Activated T-cell treated with anti-CD3 and anti-CD28 coated beads, Interleukin-2, amount 50 U/mL, for 24 hours (primary cell): ENCODE measurements at regions not wholly inside any gene's neighbourhood (a gene's known extent, or its start where the extent isn't known, plus 50 kb on each side); places are given as distances from the start of the nearest gene placed in this dataset.

ENCODE experiments used
- DNase-seq: peaks from one replicate; pipeline ENCODE4 v3.0.0-alpha.2; 2020
- H3K27ac Mint-ChIP-seq: 2 replicates; pipeline ENCODE4 v1.8.0; 2020; ENCODE audit warnings: mild to moderate bottlenecking, mixed read lengths
- H3K27me3 Mint-ChIP-seq: 2 replicates; pipeline ENCODE4 v1.8.0; 2020; ENCODE audit warnings: mixed read lengths
- H3K36me3 Mint-ChIP-seq: 2 replicates; pipeline ENCODE4 v1.8.0; 2020; ENCODE audit warnings: low read depth, mixed read lengths
- H3K4me1 Mint-ChIP-seq: 2 replicates; pipeline ENCODE4 v1.8.0; 2020; ENCODE audit warnings: low read depth, mixed read lengths
- H3K4me3 Mint-ChIP-seq: 2 replicates; pipeline ENCODE4 v1.8.0; 2020; ENCODE audit warnings: mild to moderate bottlenecking, moderate library complexity, mixed read lengths
- H3K9me3 Mint-ChIP-seq: 2 replicates; pipeline ENCODE4 v1.8.0; 2020; ENCODE audit warnings: mixed read lengths

DNA sequence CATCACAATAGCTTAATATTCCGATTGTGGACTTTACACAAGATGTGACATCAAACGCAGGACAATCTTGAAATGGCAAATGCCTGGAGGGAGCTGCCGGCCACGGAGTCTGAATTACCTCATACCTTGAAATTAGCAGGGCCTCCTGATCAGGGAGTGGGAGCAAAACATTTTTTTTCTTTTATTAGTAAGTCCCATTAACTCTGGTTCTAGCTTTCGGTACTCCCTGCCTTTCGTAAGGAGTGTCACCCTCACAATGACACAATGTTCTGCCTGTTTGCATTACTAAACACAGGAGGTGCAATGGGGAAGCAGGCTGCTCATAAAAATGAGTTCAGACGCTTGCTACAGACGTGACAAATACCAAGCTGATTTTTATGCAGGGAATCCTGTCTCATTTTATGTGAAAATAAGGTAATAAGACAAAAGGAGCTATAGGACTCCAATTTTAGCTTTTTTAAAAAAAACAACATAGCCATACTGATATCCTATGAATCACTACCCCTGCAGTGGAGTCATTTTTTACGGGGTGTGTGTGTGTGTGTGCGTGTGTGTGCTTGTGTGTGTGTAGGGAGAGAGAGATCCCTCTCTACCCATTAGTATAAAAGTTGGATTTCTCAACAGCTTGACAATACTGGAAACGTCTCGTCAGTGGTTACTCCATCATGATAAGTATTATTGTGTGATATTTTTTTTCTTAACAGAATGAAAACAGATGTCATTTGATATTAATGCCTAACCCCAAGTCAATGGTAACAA lies 205.1 kb upstream of the RUNX1 start:
- no peaks in the 10 kb centered on the region for H3K27me3 Mint-ChIP-seq
- H3K4me1 Mint-ChIP-seq, result peaks cover 55% of the 10 kb centered on the region
- no peak for DNase-seq
- no peak overlapping the region for H3K27ac Mint-ChIP-seq
- peaks cover 6% of the 10 kb centered on the region for H3K36me3 Mint-ChIP-seq
- H3K4me3 Mint-ChIP-seq, result no peak overlapping the region
- peaks cover 18% of the 10 kb centered on the region for H3K9me3 Mint-ChIP-seq

DNA sequence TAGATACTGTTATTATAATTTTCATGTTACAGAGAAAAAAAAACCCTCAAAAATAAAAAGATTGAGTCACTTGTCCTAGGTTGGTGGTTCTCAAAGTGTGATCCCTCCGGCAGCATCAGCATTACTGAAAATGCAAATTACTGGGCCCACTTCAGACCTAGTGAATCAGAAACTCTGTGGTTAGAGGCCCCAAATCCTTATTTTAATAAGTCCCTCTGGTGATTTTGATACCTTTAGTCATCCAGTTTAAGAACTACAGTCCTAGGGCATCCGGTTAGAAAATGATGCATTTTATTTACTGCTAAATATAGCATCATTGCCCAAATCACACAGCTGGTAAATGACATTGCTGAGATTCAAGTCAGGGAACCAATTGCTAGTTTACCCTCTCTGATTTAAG lies 203.7 kb upstream of the RUNX1 start:
- no peak for DNase-seq
- Mint-ChIP-seq H3K27me3 (no peaks in the 10 kb centered on the region), H3K4me1 (peaks cover 55% of the 10 kb centered on the region), H3K9me3 (peaks cover 18% of the 10 kb centered on the region), H3K4me3 (no peak overlapping the region), H3K27ac (peak overlapping the region; percentile 20), H3K36me3 (peaks cover 6% of the 10 kb centered on the region)

DNA sequence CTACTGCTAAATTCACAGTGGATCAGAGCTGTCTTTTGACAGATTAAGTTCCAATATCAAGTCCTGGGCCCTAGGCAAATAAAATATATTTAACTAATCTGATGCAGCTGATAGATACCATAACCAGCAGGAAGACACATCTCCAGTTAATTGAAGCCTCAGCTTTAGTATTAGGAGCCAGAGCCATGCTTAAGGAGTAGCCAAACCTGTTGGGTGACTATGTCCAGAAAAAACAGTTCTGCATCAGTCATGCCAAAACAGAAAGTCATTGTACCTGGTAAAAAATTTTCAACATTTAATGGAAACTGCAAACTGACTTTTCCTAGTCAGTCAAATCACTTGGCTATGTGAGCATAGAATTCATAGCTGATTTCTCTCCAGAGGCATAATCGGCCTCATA lies 200.5 kb upstream of the RUNX1 start:
- H3K27ac Mint-ChIP-seq, result no peak overlapping the region
- DNase-seq, result no peak
- H3K36me3 Mint-ChIP-seq, result peaks cover 6% of the 10 kb centered on the region
- H3K9me3 Mint-ChIP-seq, result peaks cover 18% of the 10 kb centered on the region
- no peaks in the 10 kb centered on the region for H3K27me3 Mint-ChIP-seq
- no peak overlapping the region for H3K4me3 Mint-ChIP-seq
- peaks cover 31% of the 10 kb centered on the region for H3K4me1 Mint-ChIP-seq

DNA sequence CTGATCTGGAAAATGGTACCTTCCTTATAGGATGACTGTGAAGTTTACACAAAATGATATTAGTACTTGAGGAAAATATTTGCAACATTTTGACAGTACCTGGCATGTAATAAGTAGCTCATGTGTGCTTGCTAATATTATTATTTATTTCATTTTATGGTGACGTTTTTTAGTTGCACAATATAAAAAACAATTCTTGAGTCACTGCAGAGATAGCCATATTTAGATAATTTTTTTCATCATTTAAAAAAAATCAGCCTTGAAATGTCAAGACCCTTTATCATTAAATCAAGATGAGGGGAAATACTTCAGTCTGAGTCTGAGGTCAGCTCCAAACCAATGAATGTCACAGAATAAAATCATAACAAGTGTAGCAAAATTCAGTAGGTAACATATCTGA lies 196.8 kb upstream of the RUNX1 start:
- DNase-seq, result no peak
- no peak overlapping the region for H3K4me3 Mint-ChIP-seq
- H3K27me3 Mint-ChIP-seq, result no peaks in the 10 kb centered on the region
- H3K9me3 Mint-ChIP-seq, result peaks cover 10% of the 10 kb centered on the region
- H3K27ac Mint-ChIP-seq, result no peak overlapping the region
- no peaks in the 10 kb centered on the region for H3K4me1 Mint-ChIP-seq
- peaks cover 6% of the 10 kb centered on the region for H3K36me3 Mint-ChIP-seq

DNA sequence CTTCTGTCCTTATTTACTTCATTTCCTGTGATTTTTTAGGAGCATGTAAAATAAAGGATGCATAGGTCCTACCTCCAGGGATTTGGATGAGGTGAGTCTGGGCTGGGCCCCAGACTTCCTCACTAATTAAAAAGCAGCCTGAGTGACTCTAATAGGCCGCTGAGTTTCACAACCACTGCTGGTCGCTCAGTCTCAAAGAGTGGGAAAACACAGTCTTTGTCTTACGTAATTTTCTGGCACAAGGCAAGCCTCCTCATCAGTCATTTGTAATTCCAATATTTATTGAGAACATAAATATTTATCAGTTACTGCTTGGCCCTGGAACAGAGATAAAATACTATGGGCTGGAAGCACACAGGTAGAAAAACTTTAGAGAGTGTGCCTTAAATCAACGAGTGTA lies 195.4 kb upstream of the RUNX1 start:
- Mint-ChIP-seq H3K36me3 (no peaks in the 10 kb centered on the region), H3K9me3 (no peaks in the 10 kb centered on the region), H3K4me3 (no peak overlapping the region), H3K4me1 (no peaks in the 10 kb centered on the region), H3K27me3 (no peaks in the 10 kb centered on the region), H3K27ac (no peak overlapping the region)
- DNase-seq, result no peak

DNA sequence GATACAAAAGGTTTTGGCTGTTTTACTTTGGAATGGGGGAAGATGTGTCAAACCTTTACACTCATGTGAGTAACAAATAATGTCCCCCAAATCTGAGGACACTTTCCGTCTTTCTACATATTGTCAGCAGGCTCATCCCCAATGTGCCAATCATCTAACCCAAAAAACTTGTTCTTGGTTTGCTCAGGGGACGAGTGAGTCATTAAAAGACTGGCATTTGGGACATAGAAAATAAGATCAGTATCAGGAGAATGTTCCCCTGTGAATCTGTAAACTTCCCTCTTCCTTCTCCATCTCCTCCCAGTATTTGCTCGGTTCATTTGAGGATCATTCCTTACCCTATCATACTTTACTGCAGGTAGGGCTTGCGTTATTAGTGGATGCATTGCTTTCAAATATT lies 194.1 kb upstream of the RUNX1 start:
- Mint-ChIP-seq H3K4me3 (no peak overlapping the region), H3K27me3 (no peaks in the 10 kb centered on the region), H3K36me3 (no peaks in the 10 kb centered on the region), H3K4me1 (peaks cover 9% of the 10 kb centered on the region), H3K9me3 (peaks cover 4% of the 10 kb centered on the region), H3K27ac (no peak overlapping the region)
- DNase-seq, result no peak

DNA sequence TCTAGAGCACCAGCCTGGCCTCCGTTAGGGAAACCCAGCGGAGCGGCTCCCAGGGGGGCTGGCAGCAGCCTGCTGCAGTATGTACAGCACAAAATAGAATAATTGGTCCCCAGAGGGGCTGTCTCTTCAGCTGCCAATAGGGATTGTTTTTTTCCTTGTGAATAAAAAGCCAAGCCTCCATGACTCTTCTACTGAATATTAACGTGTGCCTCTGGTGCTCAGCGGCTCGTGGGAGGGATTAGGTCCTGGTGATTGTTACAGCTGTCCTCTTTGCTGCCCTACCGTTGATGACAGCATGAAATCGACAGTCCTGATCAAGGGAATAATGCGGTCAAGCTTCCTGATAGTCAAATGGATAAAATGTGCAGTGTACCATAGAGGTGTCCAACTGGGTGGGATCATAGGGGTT lies 190.7 kb upstream of the RUNX1 start:
- H3K4me3 Mint-ChIP-seq, result no peak overlapping the region
- DNase-seq, result no peak
- peaks cover 18% of the 10 kb centered on the region for H3K9me3 Mint-ChIP-seq
- peaks cover 4% of the 10 kb centered on the region for H3K36me3 Mint-ChIP-seq
- H3K4me1 Mint-ChIP-seq, result peaks cover 38% of the 10 kb centered on the region
- no peaks in the 10 kb centered on the region for H3K27me3 Mint-ChIP-seq
- H3K27ac Mint-ChIP-seq, result no peak overlapping the region

DNA sequence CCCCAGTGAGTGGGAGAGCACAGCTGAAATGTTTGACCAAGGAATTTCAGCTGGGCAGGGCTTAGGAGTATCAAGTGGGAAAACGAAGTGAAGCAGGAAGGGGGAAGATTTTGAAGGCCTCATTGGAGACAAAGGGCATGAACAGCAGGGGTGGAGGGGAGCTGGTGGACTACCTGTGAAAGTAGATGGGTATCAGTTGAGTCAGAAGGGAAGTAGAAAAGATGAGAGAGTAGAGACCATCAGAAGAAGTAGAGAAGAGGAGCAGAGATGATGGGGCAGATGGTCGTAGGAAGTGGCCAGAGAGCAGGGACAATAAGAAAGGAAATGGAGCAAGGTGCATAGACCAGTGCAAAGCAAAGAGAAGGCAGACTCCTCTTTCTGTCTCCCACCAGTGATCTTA lies 189.0 kb upstream of the RUNX1 start:
- H3K36me3 Mint-ChIP-seq, result peaks cover 4% of the 10 kb centered on the region
- H3K9me3 Mint-ChIP-seq, result peaks cover 18% of the 10 kb centered on the region
- no peaks in the 10 kb centered on the region for H3K27me3 Mint-ChIP-seq
- no peak overlapping the region for H3K4me3 Mint-ChIP-seq
- no peak overlapping the region for H3K27ac Mint-ChIP-seq
- peaks cover 47% of the 10 kb centered on the region for H3K4me1 Mint-ChIP-seq
- DNase-seq, result no peak

DNA sequence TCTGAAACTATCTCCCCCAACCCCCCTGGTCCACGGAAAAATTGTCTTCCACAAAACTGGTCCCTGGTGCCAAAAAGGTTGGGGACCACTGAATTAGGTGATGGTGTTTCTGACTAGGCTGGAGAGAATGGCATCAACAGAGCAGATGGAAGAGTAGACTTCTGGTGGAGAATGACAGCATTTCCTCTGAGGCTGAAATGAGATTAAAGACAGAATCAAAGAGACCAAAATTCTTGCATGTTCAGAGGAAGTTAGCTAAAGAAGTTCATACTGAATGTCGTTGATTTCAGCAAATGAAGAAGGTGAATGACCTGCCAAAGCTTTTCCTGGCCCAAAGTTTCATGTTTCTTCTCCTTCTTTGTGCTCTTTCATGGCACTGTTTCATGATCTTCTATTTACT lies 188.2 kb upstream of the RUNX1 start:
- H3K4me3 Mint-ChIP-seq, result no peak overlapping the region
- DNase-seq, result no peak

DNA sequence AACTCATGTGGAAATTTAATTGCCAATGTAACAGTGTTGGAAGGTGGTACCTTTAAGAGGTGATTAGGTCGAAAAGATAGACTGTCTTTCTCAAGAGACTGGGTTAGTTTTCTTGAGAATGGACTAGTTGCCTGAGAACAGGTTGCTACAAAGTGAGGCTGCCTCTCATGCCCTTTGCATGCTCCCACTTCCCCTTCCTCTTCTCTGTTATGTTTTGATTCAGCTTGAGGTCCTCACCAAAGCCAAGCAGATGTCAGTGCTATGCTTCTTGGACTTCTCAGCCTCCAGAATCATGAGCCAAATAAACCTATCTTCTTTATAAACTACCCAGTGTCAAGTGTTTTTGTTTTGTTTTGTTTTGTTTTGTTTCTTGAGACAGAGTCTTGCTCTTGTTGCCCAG lies 187.0 kb upstream of the RUNX1 start:
- Mint-ChIP-seq H3K9me3 (peaks cover 18% of the 10 kb centered on the region), H3K36me3 (peaks cover 4% of the 10 kb centered on the region), H3K4me1 (peaks cover 47% of the 10 kb centered on the region), H3K27me3 (no peaks in the 10 kb centered on the region), H3K27ac (no peak overlapping the region), H3K4me3 (no peak overlapping the region)
- no peak for DNase-seq

More for the DNA sequence above, 188.2 kb upstream of the RUNX1 start:
- Mint-ChIP-seq H3K4me1 (peaks cover 47% of the 10 kb centered on the region), H3K27me3 (no peaks in the 10 kb centered on the region), H3K9me3 (peaks cover 18% of the 10 kb centered on the region), H3K36me3 (peaks cover 4% of the 10 kb centered on the region), H3K27ac (no peak overlapping the region)

DNA sequence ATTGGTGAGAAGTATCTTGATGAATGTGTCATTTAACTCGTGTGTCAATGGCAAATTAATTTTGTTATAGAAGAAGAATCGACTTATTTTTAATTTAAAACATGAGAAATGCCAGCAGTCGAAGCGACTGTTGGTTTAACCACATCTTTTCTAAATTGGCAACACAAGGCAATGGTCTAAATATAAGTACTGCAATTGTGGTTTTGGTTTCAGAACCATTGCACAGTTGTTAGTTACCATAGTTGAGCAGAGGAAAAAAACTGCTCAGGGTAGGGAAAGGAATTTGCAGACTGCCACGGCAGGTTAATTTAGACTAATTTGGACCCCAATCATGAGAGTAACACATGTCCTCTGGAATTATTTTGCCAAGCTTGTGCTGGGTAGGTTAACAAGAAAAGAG lies 185.6 kb upstream of the RUNX1 start:
- Mint-ChIP-seq H3K4me1 (peaks cover 47% of the 10 kb centered on the region), H3K9me3 (peaks cover 18% of the 10 kb centered on the region), H3K27ac (no peak overlapping the region), H3K36me3 (peaks cover 4% of the 10 kb centered on the region), H3K4me3 (no peak overlapping the region), H3K27me3 (no peaks in the 10 kb centered on the region)
- no peak for DNase-seq

DNA sequence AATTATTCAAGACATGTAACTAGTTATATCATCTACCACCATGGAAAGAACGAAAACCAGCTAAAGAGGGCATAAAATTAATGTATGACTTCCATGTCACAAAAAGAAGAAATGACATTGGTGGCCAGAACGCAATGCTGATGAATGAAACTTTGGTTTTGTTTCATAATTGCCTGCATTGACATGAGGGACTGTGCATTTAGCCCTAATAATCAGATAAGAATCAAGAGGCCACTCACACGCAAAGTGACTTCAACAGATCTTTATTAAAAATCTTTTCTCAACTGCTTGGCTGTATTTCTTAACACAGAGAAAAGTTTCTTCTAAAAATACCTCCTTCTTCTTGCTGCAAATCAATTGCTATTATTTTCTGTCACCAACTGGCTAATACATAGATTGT lies 184.7 kb upstream of the RUNX1 start:
- peaks cover 42% of the 10 kb centered on the region for H3K4me1 Mint-ChIP-seq
- no peak overlapping the region for H3K4me3 Mint-ChIP-seq
- DNase-seq, result no peak
- H3K36me3 Mint-ChIP-seq, result peaks cover 4% of the 10 kb centered on the region
- H3K9me3 Mint-ChIP-seq, result peaks cover 18% of the 10 kb centered on the region
- H3K27ac Mint-ChIP-seq, result no peak overlapping the region
- no peaks in the 10 kb centered on the region for H3K27me3 Mint-ChIP-seq

DNA sequence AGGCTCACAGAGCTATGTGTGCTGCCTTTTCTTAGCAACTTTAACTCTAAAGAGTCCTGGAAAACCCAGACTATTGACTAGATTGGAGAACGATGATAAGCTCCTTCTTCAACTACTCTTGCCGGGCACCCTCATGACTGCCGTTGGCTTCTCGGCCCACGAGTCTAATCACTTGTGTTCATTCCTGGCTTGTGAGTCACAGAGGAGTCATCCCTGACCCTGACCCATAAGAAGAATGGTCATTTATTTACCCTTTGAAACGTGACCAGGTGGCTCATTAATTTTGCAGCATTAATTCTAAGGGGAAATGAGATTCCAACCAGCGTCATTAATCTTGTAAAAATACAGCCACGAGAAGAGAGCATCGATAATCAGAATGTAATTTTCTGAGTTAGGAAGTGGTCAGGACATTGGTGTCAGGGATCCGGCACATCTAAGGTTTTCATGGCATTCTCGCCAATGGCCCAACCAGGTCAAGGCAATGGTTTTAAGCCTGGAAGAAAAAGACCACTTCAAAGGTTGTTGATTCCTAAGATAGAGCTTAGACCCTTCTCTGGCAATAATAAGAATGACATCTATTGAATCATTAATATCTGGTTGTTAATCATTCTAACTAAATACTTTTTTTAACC lies 183.6 kb upstream of the RUNX1 start:
- no peak for DNase-seq
- H3K36me3 Mint-ChIP-seq, result peaks cover 4% of the 10 kb centered on the region
- H3K27me3 Mint-ChIP-seq, result no peaks in the 10 kb centered on the region
- peaks cover 37% of the 10 kb centered on the region for H3K4me1 Mint-ChIP-seq
- no peak overlapping the region for H3K4me3 Mint-ChIP-seq
- H3K9me3 Mint-ChIP-seq, result peaks cover 11% of the 10 kb centered on the region
- H3K27ac Mint-ChIP-seq, result no peak overlapping the region

DNA sequence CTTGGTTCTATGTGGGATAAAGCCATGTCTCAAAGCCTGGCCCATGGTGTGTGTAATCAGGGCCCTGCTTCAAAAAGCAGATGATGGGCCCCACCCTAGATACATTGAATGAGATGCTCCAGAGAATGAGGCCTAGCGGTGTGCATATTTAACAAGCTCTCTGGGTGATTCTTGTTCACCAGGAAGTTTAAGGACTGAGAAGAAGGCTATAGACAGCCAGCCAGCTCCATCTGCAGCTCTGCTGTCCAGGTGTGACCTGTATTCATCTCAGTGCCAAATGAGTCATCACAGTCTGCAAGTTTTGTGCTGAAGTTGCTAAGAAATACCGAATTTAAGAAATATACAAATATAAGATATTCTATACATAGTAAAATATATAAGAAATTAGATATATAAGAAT lies 182.0 kb upstream of the RUNX1 start:
- H3K27ac Mint-ChIP-seq, result no peak overlapping the region
- H3K9me3 Mint-ChIP-seq, result peaks cover 8% of the 10 kb centered on the region
- H3K27me3 Mint-ChIP-seq, result no peaks in the 10 kb centered on the region
- H3K4me1 Mint-ChIP-seq, result peaks cover 39% of the 10 kb centered on the region
- H3K4me3 Mint-ChIP-seq, result no peak overlapping the region
- no peak for DNase-seq
- peaks cover 4% of the 10 kb centered on the region for H3K36me3 Mint-ChIP-seq

DNA sequence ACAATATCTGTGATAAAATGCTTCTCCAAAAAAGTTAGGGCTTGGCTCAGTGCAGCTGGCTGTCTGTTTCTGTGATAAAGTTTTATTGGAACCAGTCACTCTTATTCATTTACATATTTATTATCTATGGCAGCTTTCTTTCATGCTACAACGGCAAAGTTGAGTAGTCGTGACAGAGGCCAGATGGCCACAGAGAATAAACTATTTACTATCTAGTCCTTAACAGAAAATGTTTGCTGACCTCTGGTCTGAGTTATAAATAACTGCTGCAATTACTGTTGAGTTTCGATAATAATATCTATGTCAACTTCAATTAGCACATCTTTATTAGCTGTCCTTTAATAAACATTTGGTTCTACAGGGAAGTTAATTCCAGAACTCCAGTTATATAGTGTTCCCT lies 180.2 kb upstream of the RUNX1 start:
- no peak for DNase-seq
- Mint-ChIP-seq H3K4me1 (peaks cover 30% of the 10 kb centered on the region), H3K9me3 (no peaks in the 10 kb centered on the region), H3K4me3 (no peak overlapping the region), H3K36me3 (no peaks in the 10 kb centered on the region), H3K27me3 (no peaks in the 10 kb centered on the region), H3K27ac (no peak overlapping the region)
